Activated CD8-positive, alpha-beta T cell treated with anti-CD3 and anti-CD28 coated beads for 36 hours (primary cell): ENCODE measurements at regions not wholly inside any gene's neighbourhood (a gene's known extent, or its start where the extent isn't known, plus 50 kb on each side); places are given as distances from the start of the nearest gene placed in this dataset.
A peak's percentile ranks its signal among the peaks of the same experiment; 100 is the strongest.

Experiments used
- ATAC-seq: fragments of 200-7000 bp; cut with Tn5 transposase; one replicate; pipeline ENCODE4 v1.10.0; 2021; ENCODE audit warnings: mild to moderate bottlenecking, moderate library complexity
- CTCF ChIA-PET: fragments of 350-600 bp; sonication (Branson Sonifier 250); formaldehyde crosslinking; loops from one replicate; lab custom pipeline; 2021; ENCODE audit warnings: antibody characterized with exemption; lab: Charles Lee
- POLR2A ChIA-PET: fragments of 350-600 bp; sonication (Branson Sonifier 250); formaldehyde crosslinking; loops from one replicate; lab custom pipeline; 2021; ENCODE audit warnings: antibody characterized with exemption; lab: Charles Lee
- DNase-seq: peaks from one replicate; pipeline ENCODE4 v3.0.0-alpha.2; 2020
- H3K27ac Mint-ChIP-seq: one replicate; pipeline ENCODE4 v1.8.0; 2021; ENCODE audit warnings: mild to moderate bottlenecking, mixed read lengths
- H3K27me3 Mint-ChIP-seq: one replicate; pipeline ENCODE4 v1.8.0; 2021; ENCODE audit warnings: mixed read lengths
- H3K36me3 Mint-ChIP-seq: one replicate; pipeline ENCODE4 v1.8.0; 2021; ENCODE audit warnings: low read depth, mixed read lengths
- H3K4me1 Mint-ChIP-seq: one replicate; pipeline ENCODE4 v1.8.0; 2021; ENCODE audit warnings: low read depth, mixed read lengths
- H3K4me3 Mint-ChIP-seq: one replicate; pipeline ENCODE4 v1.8.0; 2021; ENCODE audit warnings: mild to moderate bottlenecking, moderate library complexity, mixed read lengths
- H3K9me3 Mint-ChIP-seq: one replicate; pipeline ENCODE4 v1.8.0; 2021; ENCODE audit warnings: mixed read lengths
- CTCF ChIP-seq: fragments of 200-600 bp; IDR thresholded peaks from one replicate; pipeline ENCODE4 v1.8.0; 2022; ENCODE audit warnings: antibody characterized with exemption, mild to moderate bottlenecking
- intact Hi-C: fragments of 100-400 bp; cut with micrococcal nuclease; formaldehyde crosslinking; loops from one replicate; pipeline ENCODE4 v1.10.0; 2022

GRCh38 chr16:17802571-17802970 is 331.8 kb upstream of the XYLT1 start:
- Mint-ChIP-seq H3K4me3 (no peak overlapping the region), H3K9me3 (no peaks in the 10 kb centered on the region), H3K36me3 (no peaks in the 10 kb centered on the region), H3K27me3 (peaks cover 9% of the 10 kb centered on the region), H3K27ac (no peak overlapping the region), H3K4me1 (no peaks in the 10 kb centered on the region)
- intact Hi-C loops: no loop called here
- no peak for TF ChIP-seq CTCF
- CTCF ChIA-PET: no interaction called here
- POLR2A ChIA-PET: no interaction called here
- DNase-seq: no peak
- ATAC-seq: no peak

- Mint-ChIP-seq H3K9me3 (no peaks in the 10 kb centered on the region), H3K36me3 (no peaks in the 10 kb centered on the region), H3K4me3 (no peak overlapping the region), H3K4me1 (no peaks in the 10 kb centered on the region), H3K27ac (no peak overlapping the region), H3K27me3 (peaks cover 7% of the 10 kb centered on the region)
- intact Hi-C loops: no loop called here
- ATAC-seq (no peak), DNase-seq (no peak)
- TF ChIP-seq CTCF: no peak
- ChIA-PET CTCF (no interaction called here), POLR2A (no interaction called here)
Observed at GRCh38 chr16:17801068-17801467, 330.3 kb upstream of the XYLT1 start.

- DNase-seq (no peak), ATAC-seq (no peak)
- H3K27ac Mint-ChIP-seq: no peak overlapping the region
- intact Hi-C loops: no loop called here
- H3K9me3 Mint-ChIP-seq: no peaks in the 10 kb centered on the region
- no peaks in the 10 kb centered on the region for H3K4me1 Mint-ChIP-seq
- TF ChIP-seq CTCF: no peak
- H3K27me3 Mint-ChIP-seq: peaks cover 2% of the 10 kb centered on the region
- no peaks in the 10 kb centered on the region for H3K36me3 Mint-ChIP-seq
- POLR2A ChIA-PET: no interaction called here
- CTCF ChIA-PET: interaction anchor here (0.7 kb wide), 1 partner anchor 83 kb away, joined by 3 read pairs; no protein-coding TSS in a partner anchor
- no peak overlapping the region for H3K4me3 Mint-ChIP-seq
Observed at GRCh38 chr16:17798716-17799115, 328.0 kb upstream of the XYLT1 start.

GRCh38 chr16:17793354-17793753 is 322.6 kb upstream of the XYLT1 start:
- POLR2A ChIA-PET: no interaction called here
- no peak overlapping the region for H3K4me3 Mint-ChIP-seq

GRCh38 chr16:17784073-17784472 is 313.3 kb upstream of the XYLT1 start:
- Mint-ChIP-seq H3K4me3 (no peak overlapping the region), H3K27me3 (peaks cover 4% of the 10 kb centered on the region), H3K27ac (no peak overlapping the region), H3K4me1 (no peaks in the 10 kb centered on the region), H3K36me3 (no peaks in the 10 kb centered on the region), H3K9me3 (no peaks in the 10 kb centered on the region)
- CTCF ChIA-PET: no interaction called here
- POLR2A ChIA-PET: no interaction called here
- TF ChIP-seq CTCF: no peak
- DNase-seq (peak; percentile 13), ATAC-seq (no peak)
- intact Hi-C loops: no loop called here

More at GRCh38 chr16:17793354-17793753, 322.6 kb upstream of the XYLT1 start:
- CTCF ChIA-PET: interaction anchor here (1.4 kb wide), 1 partner anchor 14 kb away, joined by 4 read pairs; no protein-coding TSS in a partner anchor
- Mint-ChIP-seq H3K9me3 (peaks cover 2% of the 10 kb centered on the region), H3K27ac (no peak overlapping the region), H3K36me3 (no peaks in the 10 kb centered on the region), H3K27me3 (peaks cover 10% of the 10 kb centered on the region), H3K4me1 (no peaks in the 10 kb centered on the region)
- intact Hi-C loops: no loop called here
- ATAC-seq (no peak), DNase-seq (no peak)
- no peak for TF ChIP-seq CTCF
